Upper lobe of left lung (tissue), 4 donors: ENCODE measurements at regions not wholly inside any gene's neighbourhood (a gene's known extent, or its start where the extent isn't known, plus 50 kb on each side); places are given as distances from the start of the nearest gene placed in this dataset.

Experiments used
- EP300 ChIP-seq, 4 donors: sonication (generic); formaldehyde crosslinking; IDR thresholded peaks; one replicate each; pipeline ENCODE4 v1.5.1; 2017; ENCODE audit warnings: antibody characterized with exemption in 4 of 4, control low read depth in 2 of 4
- POLR2A ChIP-seq, 4 donors: fragments of 450-650 bp; IDR thresholded peaks; one replicate each; pipeline ENCODE4 v1.5.1; 2016 to 2017; ENCODE audit warnings: antibody characterized with exemption in 4 of 4, mild to moderate bottlenecking in 2 of 4
- POLR2AphosphoS5 ChIP-seq, 2 donors: sonication (generic); formaldehyde crosslinking; IDR thresholded peaks; one replicate each; pipeline ENCODE4 v1.5.1; 2017; ENCODE audit warnings: antibody characterized with exemption in 2 of 2
- TF ChIP-seq, protein P1 (sequence below), 6 experiments: fragments of 450-650 bp in 4 of 6; fragments of 200-600 bp in 2 of 6; sonication (generic) in 2 of 6; IDR thresholded peaks; one replicate each; pipeline ENCODE4 v1.5.1; 2016 to 2019; ENCODE audit warnings: antibody characterized with exemption in 6 of 6

DNA sequence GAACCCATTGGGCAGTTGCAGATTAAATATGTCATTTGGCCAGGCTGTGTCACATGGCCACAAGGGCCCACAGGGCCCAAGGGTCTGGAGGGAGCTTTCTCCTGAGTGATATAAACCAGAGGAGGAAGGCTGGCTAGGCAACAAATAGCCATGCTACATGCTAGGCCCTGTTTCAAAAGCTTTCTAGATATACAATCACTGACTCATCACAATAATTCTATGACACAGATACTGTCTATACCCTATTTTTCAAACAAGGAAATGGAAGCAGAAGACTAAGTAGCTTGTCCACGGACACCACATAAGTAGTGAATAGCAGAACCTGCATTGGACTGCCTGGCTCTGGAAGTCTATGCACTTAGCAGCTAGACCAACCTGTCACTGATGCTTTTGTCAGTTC is 625.4 kb downstream of the NTRK3 start:
- TF ChIP-seq POLR2AphosphoS5 (IDR thresholded peaks at IDR 0.05) (no peak), POLR2A (IDR thresholded peaks at IDR 0.05) (no peak), EP300 (IDR thresholded peaks at IDR 0.05) (no peak)
- TF ChIP-seq, protein P1, sequence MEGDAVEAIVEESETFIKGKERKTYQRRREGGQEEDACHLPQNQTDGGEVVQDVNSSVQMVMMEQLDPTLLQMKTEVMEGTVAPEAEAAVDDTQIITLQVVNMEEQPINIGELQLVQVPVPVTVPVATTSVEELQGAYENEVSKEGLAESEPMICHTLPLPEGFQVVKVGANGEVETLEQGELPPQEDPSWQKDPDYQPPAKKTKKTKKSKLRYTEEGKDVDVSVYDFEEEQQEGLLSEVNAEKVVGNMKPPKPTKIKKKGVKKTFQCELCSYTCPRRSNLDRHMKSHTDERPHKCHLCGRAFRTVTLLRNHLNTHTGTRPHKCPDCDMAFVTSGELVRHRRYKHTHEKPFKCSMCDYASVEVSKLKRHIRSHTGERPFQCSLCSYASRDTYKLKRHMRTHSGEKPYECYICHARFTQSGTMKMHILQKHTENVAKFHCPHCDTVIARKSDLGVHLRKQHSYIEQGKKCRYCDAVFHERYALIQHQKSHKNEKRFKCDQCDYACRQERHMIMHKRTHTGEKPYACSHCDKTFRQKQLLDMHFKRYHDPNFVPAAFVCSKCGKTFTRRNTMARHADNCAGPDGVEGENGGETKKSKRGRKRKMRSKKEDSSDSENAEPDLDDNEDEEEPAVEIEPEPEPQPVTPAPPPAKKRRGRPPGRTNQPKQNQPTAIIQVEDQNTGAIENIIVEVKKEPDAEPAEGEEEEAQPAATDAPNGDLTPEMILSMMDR (IDR thresholded peaks at IDR 0.05), result no peak
